ENCODE measurements at regions not wholly inside any gene's neighbourhood (a gene's known extent, or its start where the extent isn't known, plus 50 kb on each side); places are given as distances from the start of the nearest gene placed in this dataset.

GRCh38 chr15:45743426-45744235, 108.8 kb downstream of the SQOR start:
- Mint-ChIP-seq H3K9me3 (no peaks in the 10 kb centered on the region), H3K4me1 (ENCODE audit: low read depth) (no peaks in the 10 kb centered on the region), H3K4me3 (no peak overlapping the region), H3K27ac (no peak overlapping the region), H3K27me3 (peaks cover 13% of the 10 kb centered on the region), H3K36me3 (ENCODE audit: low read depth) (no peaks in the 10 kb centered on the region)
- intact Hi-C loops (cut with micrococcal nuclease) = no loop called here

GRCh38 chr15:45744236-45744589, 109.4 kb downstream of the SQOR start:
- intact Hi-C loops (cut with micrococcal nuclease) = no loop called here
- H3K9me3 Mint-ChIP-seq = no peaks in the 10 kb centered on the region
- no peak overlapping the region for H3K27ac Mint-ChIP-seq
- H3K27me3 Mint-ChIP-seq = peaks cover 9% of the 10 kb centered on the region
- H3K4me3 Mint-ChIP-seq = no peak overlapping the region
- no peaks in the 10 kb centered on the region for H3K36me3 Mint-ChIP-seq (ENCODE audit: low read depth)
- no peaks in the 10 kb centered on the region for H3K4me1 Mint-ChIP-seq (ENCODE audit: low read depth)

GRCh38 chr15:45747426-45747825, 112.6 kb downstream of the SQOR start:
- H3K4me1 Mint-ChIP-seq (ENCODE audit: low read depth) = no peaks in the 10 kb centered on the region
- no peaks in the 10 kb centered on the region for H3K9me3 Mint-ChIP-seq
- H3K36me3 Mint-ChIP-seq (ENCODE audit: low read depth) = no peaks in the 10 kb centered on the region
- peaks cover 5% of the 10 kb centered on the region for H3K27me3 Mint-ChIP-seq
- H3K4me3 Mint-ChIP-seq = no peak overlapping the region
- no peak overlapping the region for H3K27ac Mint-ChIP-seq
- intact Hi-C loops (cut with micrococcal nuclease) = no loop called here

GRCh38 chr15:45751629-45752028, 116.8 kb downstream of the SQOR start:
- H3K27me3 Mint-ChIP-seq = peaks cover 8% of the 10 kb centered on the region
- no peaks in the 10 kb centered on the region for H3K36me3 Mint-ChIP-seq (ENCODE audit: low read depth)
- intact Hi-C loops (cut with micrococcal nuclease) = no loop called here
- H3K9me3 Mint-ChIP-seq = no peaks in the 10 kb centered on the region
- no peak overlapping the region for H3K27ac Mint-ChIP-seq
- no peaks in the 10 kb centered on the region for H3K4me1 Mint-ChIP-seq (ENCODE audit: low read depth)
- H3K4me3 Mint-ChIP-seq = no peak overlapping the region

- Mint-ChIP-seq H3K4me3 (no peak overlapping the region), H3K4me1 (ENCODE audit: low read depth) (no peaks in the 10 kb centered on the region), H3K36me3 (ENCODE audit: low read depth) (no peaks in the 10 kb centered on the region), H3K27ac (no peak overlapping the region), H3K27me3 (peaks cover 10% of the 10 kb centered on the region), H3K9me3 (no peaks in the 10 kb centered on the region)
- intact Hi-C loops (cut with micrococcal nuclease) = no loop called here
Measured at GRCh38 chr15:45759936-45760335, 125.1 kb downstream of the SQOR start.

- H3K36me3 Mint-ChIP-seq (ENCODE audit: low read depth) = no peaks in the 10 kb centered on the region
- H3K27me3 Mint-ChIP-seq = peaks cover 5% of the 10 kb centered on the region
- no peak overlapping the region for H3K27ac Mint-ChIP-seq
- H3K4me3 Mint-ChIP-seq = no peak overlapping the region
- H3K4me1 Mint-ChIP-seq (ENCODE audit: low read depth) = no peaks in the 10 kb centered on the region
- H3K9me3 Mint-ChIP-seq = no peaks in the 10 kb centered on the region
- intact Hi-C loops (cut with micrococcal nuclease) = no loop called here
Measured at GRCh38 chr15:45762726-45763125, 127.9 kb downstream of the SQOR start.

- H3K4me1 Mint-ChIP-seq (ENCODE audit: low read depth) = no peaks in the 10 kb centered on the region
- no peaks in the 10 kb centered on the region for H3K36me3 Mint-ChIP-seq (ENCODE audit: low read depth)
- H3K27me3 Mint-ChIP-seq = peaks cover 5% of the 10 kb centered on the region
- no peak overlapping the region for H3K4me3 Mint-ChIP-seq
- H3K27ac Mint-ChIP-seq = no peak overlapping the region
- intact Hi-C loops (cut with micrococcal nuclease) = no loop called here
- no peaks in the 10 kb centered on the region for H3K9me3 Mint-ChIP-seq
Measured at GRCh38 chr15:45763170-45763869, 128.5 kb downstream of the SQOR start.

GRCh38 chr15:45773149-45773548, 138.3 kb downstream of the SQOR start:
- Mint-ChIP-seq H3K4me3 (no peak overlapping the region), H3K4me1 (ENCODE audit: low read depth) (no peaks in the 10 kb centered on the region), H3K9me3 (no peaks in the 10 kb centered on the region), H3K36me3 (ENCODE audit: low read depth) (no peaks in the 10 kb centered on the region), H3K27ac (no peak overlapping the region), H3K27me3 (no peaks in the 10 kb centered on the region)
- intact Hi-C loops (cut with micrococcal nuclease) = no loop called here

- no peaks in the 10 kb centered on the region for H3K4me1 Mint-ChIP-seq (ENCODE audit: low read depth)
- H3K4me3 Mint-ChIP-seq = no peak overlapping the region
- no peak overlapping the region for H3K27ac Mint-ChIP-seq
- H3K36me3 Mint-ChIP-seq (ENCODE audit: low read depth) = no peaks in the 10 kb centered on the region
- no peaks in the 10 kb centered on the region for H3K9me3 Mint-ChIP-seq
- intact Hi-C loops (cut with micrococcal nuclease) = no loop called here
- peaks cover 3% of the 10 kb centered on the region for H3K27me3 Mint-ChIP-seq
Measured at GRCh38 chr15:45776772-45777171, 141.9 kb downstream of the SQOR start.

- Mint-ChIP-seq H3K27ac (no peak overlapping the region), H3K36me3 (ENCODE audit: low read depth) (no peaks in the 10 kb centered on the region), H3K9me3 (no peaks in the 10 kb centered on the region), H3K4me1 (ENCODE audit: low read depth) (no peaks in the 10 kb centered on the region), H3K4me3 (no peak overlapping the region), H3K27me3 (peaks cover 5% of the 10 kb centered on the region)
- intact Hi-C loops (cut with micrococcal nuclease) = no loop called here
Measured at GRCh38 chr15:45777781-45778180, 143.0 kb downstream of the SQOR start.

GRCh38 chr15:45780352-45780751, 145.5 kb downstream of the SQOR start:
- H3K36me3 Mint-ChIP-seq (ENCODE audit: low read depth) = no peaks in the 10 kb centered on the region
- H3K9me3 Mint-ChIP-seq = no peaks in the 10 kb centered on the region
- intact Hi-C loops (cut with micrococcal nuclease) = no loop called here
- no peaks in the 10 kb centered on the region for H3K4me1 Mint-ChIP-seq (ENCODE audit: low read depth)
- peaks cover 5% of the 10 kb centered on the region for H3K27me3 Mint-ChIP-seq
- no peak overlapping the region for H3K4me3 Mint-ChIP-seq
- no peak overlapping the region for H3K27ac Mint-ChIP-seq

GRCh38 chr15:45784656-45785055, 149.8 kb downstream of the SQOR start:
- Mint-ChIP-seq H3K36me3 (ENCODE audit: low read depth) (no peaks in the 10 kb centered on the region), H3K27ac (no peak overlapping the region), H3K4me1 (ENCODE audit: low read depth) (no peaks in the 10 kb centered on the region), H3K4me3 (no peak overlapping the region), H3K9me3 (no peaks in the 10 kb centered on the region), H3K27me3 (peaks cover 5% of the 10 kb centered on the region)
- intact Hi-C loops (cut with micrococcal nuclease) = no loop called here

GRCh38 chr15:45785897-45786296, 151.1 kb downstream of the SQOR start:
- intact Hi-C loops (cut with micrococcal nuclease) = no loop called here
- Mint-ChIP-seq H3K36me3 (ENCODE audit: low read depth) (no peaks in the 10 kb centered on the region), H3K9me3 (no peaks in the 10 kb centered on the region), H3K4me3 (no peak overlapping the region), H3K4me1 (ENCODE audit: low read depth) (no peaks in the 10 kb centered on the region), H3K27ac (no peak overlapping the region), H3K27me3 (peaks cover 4% of the 10 kb centered on the region)

- H3K27me3 Mint-ChIP-seq = peaks cover 2% of the 10 kb centered on the region
- H3K4me1 Mint-ChIP-seq (ENCODE audit: low read depth) = no peaks in the 10 kb centered on the region
- no peaks in the 10 kb centered on the region for H3K36me3 Mint-ChIP-seq (ENCODE audit: low read depth)
- H3K27ac Mint-ChIP-seq = no peak overlapping the region
- no peaks in the 10 kb centered on the region for H3K9me3 Mint-ChIP-seq
- intact Hi-C loops (cut with micrococcal nuclease) = loop anchor here (2.0 kb wide), 2 partner anchors 76 to 86 kb away; no protein-coding TSS in a partner anchor
- H3K4me3 Mint-ChIP-seq = no peak overlapping the region
Measured at GRCh38 chr15:45790325-45790943, 155.6 kb downstream of the SQOR start.
